ENCODE measurements at regions not wholly inside any gene's neighbourhood (a gene's known extent, or its start where the extent isn't known, plus 50 kb on each side); places are given as distances from the start of the nearest gene placed in this dataset.

- TF ChIP-seq CTCF (IDR thresholded peaks at IDR 0.05) = no peak
- no peak for TF ChIP-seq POLR2A (IDR thresholded peaks at IDR 0.05)
- TF ChIP-seq POLR2AphosphoS5 (IDR thresholded peaks at IDR 0.05) = no peak
These were observed 352.3 kb upstream of the OR4E1 start for GRCh38 chr14:22025879-22026278.
